GM18861 (cell line): ENCODE measurements at regions not wholly inside any gene's neighbourhood (a gene's known extent, or its start where the extent isn't known, plus 50 kb on each side); places are given as distances from the start of the nearest gene placed in this dataset.
"Not testable (repeated sequence)": the region's sequence is repeated elsewhere in the genome, so short reads cannot be mapped to it uniquely, and the experiment has no call there.

Experiments
- ATAC-seq: cut with Tn5 transposase; IDR thresholded peaks from one replicate; pipeline ENCODE4 v1.9.1; 2021; ENCODE audit not compliant: unreplicated experiment

DNA sequence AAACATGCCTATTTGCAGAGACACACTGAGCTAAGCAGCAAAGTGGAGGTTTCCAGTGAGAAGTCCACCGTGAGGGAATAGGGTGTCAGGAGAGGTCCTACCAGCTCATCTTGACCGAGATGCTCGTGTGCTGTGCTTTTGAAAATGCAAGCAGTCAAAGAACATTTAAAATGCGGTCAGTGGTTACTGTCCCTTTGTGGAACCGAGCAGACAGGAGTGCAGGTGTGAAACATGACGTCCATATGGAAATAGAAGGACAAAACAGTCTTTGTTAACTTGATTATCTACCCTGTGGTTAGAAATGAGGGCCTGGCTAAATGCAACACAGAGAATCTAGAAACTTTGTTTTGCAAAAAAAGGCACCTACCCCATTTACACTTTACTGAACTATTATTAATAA lies 473.3 kb downstream of the SPATA31A6 start:
- ATAC-seq: not testable (repeated sequence)

DNA sequence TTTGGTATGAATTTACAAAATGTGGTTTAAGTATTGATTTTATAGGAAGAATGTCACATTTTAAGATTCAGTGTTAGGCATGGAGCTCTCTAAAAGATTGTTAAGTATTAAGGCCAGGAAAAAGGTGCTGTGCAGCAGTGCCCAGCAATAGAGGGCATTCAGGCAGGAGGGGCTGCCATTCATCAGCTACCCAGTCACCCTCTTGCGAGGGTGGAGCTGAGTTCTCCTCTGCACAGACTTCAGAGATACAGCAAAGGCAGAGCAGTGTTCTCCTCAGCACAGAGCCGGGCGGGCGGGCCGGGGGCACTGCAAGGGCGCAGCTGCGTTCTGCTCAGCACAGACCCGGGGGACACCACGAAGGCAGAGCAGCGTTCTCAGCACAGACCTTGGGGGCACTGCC lies 474.0 kb downstream of the SPATA31A6 start:
- not testable (repeated sequence) for ATAC-seq

DNA sequence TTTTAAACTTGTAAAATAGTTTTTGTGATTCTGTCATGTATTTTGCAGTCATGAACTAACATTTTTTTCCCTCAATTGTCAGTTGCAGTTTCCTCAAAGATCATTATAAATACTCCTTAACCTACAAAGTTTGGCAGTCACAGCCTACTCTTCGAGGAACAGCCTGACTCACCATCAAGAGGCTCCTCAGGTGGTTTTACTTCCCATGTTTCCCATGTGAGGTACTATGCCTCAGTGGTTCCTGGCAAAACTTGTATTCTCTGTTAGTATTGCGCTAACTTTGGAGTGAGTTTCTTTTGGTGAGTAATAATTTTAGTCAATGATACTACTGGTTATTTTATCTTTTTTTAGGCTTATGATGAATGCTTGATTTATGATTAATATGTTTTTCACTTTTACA lies 513.7 kb downstream of the SPATA31A6 start:
- ATAC-seq: not testable (repeated sequence)

DNA sequence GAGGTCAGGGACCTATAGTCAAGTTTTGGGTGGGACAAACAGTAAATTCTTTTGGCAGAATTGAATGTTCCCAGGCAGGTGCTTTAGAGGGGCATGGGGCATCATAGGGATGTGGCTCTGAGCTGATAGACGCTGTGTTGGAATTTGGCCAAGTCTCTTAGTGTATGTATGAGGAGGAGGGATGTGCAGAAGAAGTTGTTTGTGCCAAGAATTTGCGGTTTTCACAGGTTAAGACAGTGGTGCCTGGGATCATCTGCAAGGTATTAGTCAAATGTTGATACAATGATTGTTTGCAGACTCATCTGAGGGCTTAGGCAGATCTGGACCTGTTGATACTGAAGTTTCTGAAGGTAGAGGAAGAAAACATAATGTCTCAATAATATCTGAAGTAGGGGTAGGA lies 519.4 kb downstream of the SPATA31A6 start:
- not testable (repeated sequence) for ATAC-seq

DNA sequence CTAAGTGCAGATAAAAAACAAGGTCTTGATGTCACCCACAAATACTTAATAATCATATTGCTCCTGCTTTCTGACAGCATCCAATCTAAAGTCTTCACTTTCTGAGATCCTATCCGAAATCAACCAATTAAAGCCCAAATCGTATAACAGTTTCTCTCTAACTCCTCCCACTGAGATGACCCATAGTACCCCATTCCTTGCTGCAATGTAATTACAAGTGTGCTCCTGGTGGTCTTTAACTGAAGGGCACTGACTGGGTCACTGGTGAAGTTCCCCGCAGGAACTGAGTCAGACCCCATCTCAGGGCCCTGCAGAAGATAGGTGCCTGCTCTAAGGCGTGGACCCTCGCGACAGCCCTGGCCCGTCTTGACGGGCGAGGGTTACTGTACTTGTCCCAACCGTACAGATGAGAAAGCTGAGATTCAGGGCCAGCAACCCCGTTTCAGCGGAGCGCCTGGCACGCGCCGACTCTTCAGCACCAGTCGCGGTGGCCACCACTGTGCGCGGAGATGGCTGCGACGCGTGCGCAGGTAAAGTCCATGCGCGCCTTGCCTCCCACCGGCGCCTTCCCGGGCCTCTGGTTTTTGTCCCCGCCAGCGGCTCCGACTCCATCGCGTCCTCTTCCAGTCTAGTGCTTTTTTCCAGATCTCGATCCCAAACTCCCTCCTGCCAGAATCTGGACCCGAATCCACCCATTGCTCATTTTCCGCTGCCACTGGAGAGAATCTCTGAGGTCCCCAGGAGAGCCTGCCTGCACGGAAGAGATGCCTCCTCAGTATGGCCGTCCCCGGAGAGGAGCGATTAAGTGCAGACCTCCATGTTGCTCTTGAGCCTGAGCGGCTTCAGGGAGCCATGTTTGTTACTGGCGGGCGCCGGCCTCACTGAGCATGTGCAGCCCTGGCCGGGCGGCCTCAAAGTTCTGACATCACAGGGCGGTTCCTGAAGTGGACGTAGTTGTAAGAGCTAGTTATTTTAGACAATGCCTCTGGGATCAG lies 541.7 kb downstream of the SPATA31A6 start:
- ATAC-seq: not testable (repeated sequence)

DNA sequence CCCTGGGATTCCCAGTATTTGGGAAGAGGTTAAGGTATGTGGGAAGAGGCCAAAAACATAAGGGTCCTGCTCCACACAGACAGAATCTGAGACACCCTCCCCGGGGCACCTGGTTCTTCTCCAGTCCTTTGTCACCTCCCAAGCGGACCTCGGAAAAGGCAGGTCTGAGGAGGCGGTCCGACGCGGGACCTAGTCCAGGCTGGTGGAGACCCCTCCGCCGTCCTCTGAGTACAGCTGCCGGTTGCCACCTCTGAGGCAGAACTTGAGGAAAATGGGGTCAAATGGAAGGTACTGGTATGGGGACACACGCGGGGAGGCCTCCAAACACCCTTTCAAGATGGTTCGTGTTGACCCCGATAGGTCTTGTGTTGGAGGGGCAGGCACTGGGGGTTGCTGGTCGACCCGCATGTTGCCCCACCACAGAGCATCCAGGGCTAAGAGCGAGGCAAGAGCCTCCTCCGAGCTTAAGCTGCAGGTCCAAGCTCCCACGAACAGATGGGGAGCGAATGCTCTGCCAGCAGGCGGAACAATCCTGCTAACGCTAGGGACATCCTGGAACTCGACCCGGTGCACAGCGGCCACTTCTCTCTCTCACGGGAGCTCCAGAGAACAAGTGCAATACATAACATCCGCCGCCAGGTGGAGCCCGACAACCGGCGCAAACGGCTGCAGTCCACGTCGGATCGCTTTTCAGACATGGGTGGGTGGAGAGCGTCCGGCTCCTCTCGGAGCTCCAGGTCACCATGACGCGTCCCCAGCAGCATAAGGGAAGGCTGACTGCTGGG lies 559.8 kb downstream of the SPATA31A6 start:
- peak; percentile 72 for ATAC-seq

DNA sequence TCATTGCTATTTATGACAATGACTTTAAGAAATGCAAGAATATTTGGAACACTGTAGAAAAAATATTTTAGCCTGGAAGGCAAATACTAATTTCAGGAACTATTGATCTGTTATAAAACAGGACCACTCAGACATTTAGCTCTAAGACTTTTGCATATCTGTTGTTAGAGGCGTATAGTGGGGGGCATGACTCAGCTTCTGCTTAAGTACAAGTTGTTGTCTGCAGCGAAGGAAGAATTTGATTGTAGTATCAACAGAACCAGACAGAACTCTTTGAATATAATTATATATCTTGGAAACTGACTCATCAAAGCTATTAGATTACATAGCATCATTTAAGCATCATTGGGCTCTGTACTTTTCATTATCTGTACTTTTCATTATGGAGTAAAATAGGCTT lies 573.8 kb downstream of the SPATA31A6 start:
- not testable (repeated sequence) for ATAC-seq

DNA sequence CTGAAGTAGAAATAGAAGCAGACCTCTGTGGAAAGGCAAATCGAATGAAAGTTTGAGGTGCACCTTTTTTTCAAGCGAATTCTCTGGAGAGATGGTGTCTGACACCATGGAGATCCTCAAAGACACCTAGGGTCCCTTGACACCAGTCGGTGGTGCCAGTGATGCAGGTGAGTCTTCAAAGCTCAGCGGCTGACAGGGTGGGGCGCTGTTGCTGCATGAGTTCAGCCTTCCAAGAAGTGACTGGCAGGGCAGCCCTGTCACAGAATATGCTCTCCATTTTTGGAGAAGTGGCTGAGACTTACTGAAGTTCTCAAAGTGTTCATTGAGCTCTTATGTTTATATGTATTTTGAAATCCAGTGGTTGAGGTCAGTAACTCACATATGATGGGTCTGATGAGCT lies 575.9 kb downstream of the SPATA31A6 start:
- not testable (repeated sequence) for ATAC-seq

DNA sequence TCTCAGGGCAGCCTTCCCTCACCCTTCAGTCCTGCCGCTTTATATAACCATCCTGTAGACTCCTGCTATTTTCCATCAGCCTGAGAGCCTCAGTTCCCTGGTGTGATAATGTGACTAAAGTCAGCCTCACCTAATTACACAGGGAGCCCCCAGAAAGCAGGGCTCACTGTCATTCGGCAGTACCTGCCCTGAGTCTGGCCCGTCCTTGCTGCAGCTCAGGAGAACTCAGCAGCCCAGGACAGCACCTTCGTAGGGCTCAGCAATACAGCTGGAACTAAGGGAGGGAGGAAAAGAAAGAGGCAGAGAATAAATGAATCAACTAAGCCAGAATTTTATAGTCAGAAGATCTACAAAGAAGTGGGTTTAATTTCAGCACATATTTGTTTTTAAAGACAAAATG lies 598.7 kb downstream of the SPATA31A6 start:
- ATAC-seq: not testable (repeated sequence)

DNA sequence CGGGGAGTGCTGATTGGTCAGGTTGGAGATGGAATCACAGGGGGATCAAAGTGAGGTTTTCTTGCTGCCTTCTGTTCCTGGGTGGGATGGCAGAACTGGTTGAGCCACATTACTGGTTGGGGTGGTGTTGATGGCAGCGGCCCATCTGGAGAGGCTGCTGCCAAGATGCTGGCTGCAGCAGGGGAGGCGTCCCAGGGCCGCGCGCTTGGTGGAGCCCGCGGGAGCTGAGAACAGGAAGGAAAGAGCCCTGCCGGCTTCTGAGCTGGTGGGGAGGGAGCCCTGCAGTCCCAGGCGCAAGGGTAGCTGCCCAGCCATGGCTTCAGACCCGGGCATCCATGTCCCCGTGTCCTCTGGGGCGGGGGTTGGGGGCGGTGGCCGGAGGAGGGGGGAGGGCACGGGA lies 609.3 kb downstream of the SPATA31A6 start:
- ATAC-seq: not testable (repeated sequence)

DNA sequence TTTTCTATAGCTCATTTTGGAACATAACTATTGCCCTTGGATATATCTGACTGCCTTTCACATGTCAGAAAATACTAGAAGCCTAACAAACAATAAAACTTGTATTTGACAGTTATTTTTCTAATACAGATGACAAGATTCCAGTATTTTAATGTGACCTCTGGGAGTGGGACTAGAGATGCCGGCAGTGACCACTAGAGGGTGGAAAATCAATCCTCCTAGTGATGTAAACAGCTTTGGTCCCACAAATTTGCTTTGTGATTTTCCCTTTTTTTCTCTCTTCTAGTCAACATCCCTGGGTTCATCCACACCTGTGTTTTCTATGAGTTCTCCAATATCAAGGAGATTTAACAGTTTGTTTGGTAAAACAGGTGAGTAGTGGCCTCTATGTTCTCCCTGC lies 615.1 kb downstream of the SPATA31A6 start:
- ATAC-seq: peak; percentile 65

DNA sequence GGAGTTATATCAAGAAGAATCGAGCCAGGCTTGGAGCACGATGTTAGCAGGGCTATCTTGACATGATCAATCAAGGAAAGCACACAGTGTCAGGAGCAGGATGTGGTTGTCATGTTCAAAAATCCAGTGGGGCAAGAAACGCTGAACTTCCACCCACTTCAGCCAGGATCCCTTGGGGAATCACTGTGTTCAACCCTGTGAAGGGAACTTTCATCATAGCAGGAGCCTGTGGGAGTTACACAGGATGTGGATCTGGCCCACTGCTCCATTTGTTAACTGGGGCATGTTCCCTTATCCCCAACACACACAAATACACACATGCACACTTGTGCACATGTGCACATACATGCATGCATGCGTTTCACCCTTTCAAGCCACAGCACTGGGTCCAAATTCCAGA lies 619.3 kb downstream of the SPATA31A6 start:
- not testable (repeated sequence) for ATAC-seq

DNA sequence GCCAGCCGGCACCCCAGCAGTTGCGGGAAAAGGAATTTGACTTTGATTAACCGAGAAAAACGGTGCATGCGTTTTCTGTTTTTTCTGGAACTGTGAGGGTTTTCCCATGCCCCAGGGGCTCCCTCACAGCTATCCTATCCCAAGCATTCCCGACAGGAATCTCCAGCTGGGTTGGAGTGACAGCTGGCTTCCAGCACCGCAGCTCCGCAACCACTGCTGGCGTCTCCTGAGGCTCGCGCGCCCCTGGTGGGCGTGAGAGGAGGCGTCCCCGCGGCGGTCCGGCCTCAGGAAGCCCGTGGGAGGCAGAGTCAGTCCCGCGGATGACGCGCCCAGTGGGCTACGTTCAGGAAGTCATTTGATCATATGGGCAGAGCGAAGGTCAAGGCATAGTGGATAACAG lies 623.2 kb downstream of the SPATA31A6 start:
- ATAC-seq: not testable (repeated sequence)

DNA sequence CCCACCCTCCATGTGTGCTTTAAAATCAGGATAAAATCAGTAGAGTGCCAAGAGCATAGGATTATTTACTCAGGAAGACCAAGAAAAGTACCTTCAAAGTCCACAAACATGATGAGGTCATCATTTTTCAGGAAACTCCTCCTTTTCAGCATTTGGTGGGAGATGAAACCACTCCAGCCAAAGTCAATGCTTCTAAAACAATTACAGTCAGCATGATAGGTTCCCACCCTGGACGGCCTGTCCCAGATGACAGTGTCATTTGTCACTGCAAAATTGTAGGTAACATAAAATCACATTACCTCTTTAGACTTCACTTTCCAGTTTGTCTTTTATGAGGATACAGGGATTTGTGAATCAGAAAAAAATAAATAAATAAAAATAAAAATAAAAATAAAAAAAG lies 638.0 kb downstream of the SPATA31A6 start:
- not testable (repeated sequence) for ATAC-seq

DNA sequence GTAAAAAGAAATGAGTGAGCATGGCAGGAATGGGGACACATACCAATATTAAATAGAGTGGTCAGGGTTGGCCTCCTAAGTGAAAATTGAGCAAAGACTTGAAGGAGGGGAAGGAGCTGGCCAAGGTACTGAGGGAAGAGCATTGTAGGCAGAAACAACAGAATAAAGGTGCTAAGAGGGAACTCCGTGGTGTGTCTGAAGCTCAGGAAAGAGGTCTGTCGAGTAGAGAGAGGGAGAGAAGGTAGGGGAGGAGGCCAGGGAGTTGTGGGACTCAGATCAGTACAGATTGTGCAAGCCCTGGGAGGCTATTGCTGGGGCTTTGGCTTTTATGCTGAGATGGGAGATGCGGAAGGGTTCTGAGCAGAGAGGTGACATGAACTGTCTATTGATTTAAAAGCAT lies 664.7 kb downstream of the SPATA31A6 start:
- not testable (repeated sequence) for ATAC-seq

DNA sequence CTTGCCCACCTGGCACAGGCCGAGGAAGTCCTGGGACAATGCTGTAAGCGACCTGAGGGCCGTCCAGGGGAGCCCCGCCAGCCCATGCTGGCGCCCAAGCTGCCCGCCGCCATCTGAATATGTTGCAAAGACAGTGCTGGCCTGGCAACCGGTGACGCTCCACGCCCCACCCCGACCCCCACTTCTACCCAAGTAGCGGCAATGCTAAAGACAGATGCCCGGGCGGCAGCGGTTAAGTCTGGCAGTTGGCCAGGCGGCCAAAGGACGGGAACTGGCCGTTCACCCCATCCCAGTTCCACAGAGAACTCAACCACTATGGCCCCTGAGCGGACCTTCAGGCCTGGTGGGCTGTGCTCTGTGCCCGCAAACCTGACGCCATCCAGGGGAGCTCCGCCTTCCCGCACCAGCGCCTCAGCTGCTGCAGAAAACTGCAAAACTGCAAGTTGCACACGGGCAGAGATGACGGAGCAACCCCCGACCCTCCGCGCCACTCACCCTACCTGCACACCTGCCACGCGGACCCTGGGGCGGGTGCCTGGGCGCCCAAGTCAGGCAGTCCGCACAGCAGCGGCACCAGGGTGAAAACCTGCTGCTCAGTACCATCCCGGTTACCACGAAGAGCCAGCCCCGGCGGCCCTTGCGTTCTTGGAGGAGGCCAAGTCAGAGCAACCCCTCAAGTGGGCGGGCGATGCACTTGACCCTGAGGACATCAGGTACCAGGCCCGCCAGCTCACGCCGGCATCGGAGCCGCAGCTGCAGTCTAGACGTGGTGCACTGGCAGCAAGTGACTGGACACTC lies 667.6 kb downstream of the SPATA31A6 start:
- ATAC-seq: not testable (repeated sequence)

DNA sequence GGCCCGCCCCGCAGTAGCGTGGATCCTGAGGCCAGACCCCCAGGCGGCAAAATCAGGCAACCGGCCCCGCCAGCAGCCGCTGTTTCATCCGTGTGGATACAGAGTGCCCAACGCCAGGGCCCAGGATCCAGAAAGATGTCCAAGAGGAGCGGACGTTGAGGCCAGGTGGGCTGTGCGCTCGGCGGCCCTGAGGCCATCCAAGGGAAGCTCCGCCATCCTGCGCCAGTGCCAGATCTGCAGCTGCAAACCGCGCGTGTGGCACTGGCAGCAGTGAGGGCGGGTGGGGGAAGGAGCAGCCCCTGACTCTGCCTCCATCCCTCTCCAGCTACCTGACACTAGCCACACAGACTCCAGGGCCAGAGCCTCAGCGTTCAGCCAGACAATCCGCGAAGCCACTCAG lies 668.2 kb downstream of the SPATA31A6 start:
- not testable (repeated sequence) for ATAC-seq

DNA sequence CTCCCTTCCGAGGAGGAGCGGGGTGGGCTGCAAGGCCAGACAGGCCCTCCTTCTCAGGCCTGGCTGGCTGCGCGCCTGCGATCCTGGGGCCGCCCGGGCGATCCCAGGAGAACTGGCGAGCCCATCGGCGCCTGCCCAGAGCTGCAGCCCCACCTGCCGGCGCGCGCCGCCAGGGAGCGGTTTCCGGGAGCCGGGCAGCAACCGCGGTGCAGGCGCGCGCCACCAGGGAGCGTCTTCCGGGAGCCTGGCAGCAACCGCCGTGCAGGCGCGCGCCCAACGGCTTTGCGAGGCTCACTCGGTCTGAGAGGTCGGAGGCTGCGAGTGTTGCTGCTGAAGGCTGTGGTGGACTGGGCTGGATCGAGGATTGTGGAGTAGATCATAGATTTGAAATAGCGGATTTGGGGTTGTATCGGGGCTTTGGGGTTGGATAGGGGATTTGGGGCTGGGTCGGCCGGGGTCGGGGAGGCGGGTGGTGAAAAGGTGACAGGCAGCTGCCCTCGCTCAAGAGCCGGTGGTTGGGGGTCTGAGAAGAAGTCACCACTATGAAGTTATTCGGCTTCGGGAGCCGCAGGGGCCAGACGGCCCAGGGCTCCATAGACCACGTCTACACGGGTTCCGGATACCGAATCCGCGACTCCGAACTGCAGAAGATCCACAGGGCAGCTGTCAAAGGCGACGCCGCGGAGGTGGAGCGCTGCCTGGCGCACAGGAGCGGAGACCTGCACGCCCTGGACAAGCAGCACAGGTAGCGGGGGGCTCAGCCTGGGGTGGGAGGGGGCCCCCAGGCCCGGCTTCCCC lies 668.9 kb downstream of the SPATA31A6 start:
- ATAC-seq: peak; percentile 76

DNA sequence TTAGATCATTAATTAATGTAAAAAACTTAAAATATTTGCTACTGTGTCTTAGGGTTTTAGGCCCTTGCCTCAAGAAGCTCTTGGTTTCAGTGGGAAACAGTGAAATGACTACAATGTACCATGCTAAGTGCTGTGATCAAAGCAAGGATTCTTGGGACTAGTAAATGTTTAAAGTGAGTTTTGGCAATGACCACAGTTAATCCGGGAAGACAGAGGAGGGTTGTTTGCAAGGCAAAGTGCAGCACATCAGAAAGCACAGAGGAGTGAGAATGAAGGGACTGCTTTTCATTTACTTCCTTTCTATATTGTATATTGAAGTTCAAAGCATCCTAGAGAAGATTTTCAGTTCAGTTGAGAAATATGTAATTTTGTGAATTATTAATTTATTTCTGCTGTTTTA lies 676.7 kb downstream of the SPATA31A6 start:
- ATAC-seq: not testable (repeated sequence)

DNA sequence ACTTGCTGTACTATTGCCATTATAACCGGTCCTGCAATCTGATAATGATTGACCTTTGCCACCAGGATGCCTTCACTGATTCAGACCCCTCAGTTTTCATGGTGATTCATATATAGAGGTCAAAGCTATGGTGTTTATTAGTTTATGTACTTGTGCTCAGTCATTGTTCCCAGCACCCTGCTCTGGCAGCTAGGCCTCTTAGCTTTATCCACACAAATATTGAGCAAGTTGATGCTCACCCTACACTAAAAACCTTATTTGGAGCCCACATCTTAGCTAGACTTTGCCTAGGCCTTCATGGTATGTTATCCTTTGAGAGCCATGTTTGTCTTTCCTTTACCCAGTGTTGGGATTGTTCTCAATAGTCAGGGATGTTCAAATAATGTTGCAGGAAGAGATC lies 679.0 kb downstream of the SPATA31A6 start:
- ATAC-seq: not testable (repeated sequence)
